Right lung (tissue), 2 donors: ENCODE measurements at regions not wholly inside any gene's neighbourhood (a gene's known extent, or its start where the extent isn't known, plus 50 kb on each side); places are given as distances from the start of the nearest gene placed in this dataset.
A peak's percentile ranks its signal among the peaks of the same experiment; 100 is the strongest.
"Not testable (repeated sequence)": the region's sequence is repeated elsewhere in the genome, so short reads cannot be mapped to it uniquely, and the experiment has no call there.

Experiments used
- DNase-seq, 2 donors: peaks; one replicate each; pipeline ENCODE4 v3.0.0-alpha.2; 2013

GRCh38 chr4:36601864-36602495 is 320.6 kb downstream of the DTHD1 start:
- peak in 1 of 2 donors; percentile 25 for DNase-seq

GRCh38 chr4:36609661-36610060 is 328.2 kb downstream of the DTHD1 start:
- DNase-seq = no peak

DNA sequence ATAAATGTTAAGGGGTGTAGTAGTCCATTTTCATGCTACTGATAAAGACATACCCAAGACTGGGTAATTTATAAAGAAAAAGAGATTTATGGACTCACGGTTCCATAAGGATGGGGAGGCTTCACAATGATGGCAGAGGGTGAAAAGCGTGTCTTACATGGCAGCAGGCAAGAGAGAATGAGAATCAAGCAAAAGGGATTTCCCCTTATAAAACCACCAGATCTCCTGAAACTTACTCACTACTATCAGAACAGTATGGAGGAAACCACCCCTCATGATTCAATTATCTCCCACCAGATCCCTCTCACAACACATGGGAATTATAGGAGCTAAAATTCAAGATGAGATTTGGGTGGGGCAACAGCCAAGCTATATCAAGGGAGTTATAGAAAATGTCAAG is 329.2 kb downstream of the DTHD1 start:
- DNase-seq = no peak

GRCh38 chr4:36613142-36613541 is 331.7 kb downstream of the DTHD1 start:
- not testable (repeated sequence) for DNase-seq

- no peak for DNase-seq
Measured at GRCh38 chr4:36614011-36614410, 332.6 kb downstream of the DTHD1 start.

DNA sequence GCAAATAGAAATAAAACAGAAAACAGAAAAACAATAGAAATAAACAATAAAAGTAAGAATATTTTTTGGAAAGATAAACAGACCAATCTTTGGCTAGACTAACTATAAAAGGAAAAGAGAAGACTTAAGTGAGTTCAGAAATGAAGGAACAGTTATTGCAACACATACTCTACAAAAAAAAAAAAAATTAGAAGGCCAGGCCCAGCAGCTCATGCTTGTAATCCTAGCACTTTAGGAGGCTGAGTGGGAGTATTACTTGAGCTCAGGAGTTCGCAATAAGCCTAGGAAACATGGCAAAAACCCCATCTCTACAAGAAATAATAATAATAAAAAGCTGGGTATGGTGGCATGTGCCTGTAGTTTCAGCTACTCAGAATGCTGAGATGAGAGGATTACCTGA is 336.7 kb downstream of the DTHD1 start:
- no peak for DNase-seq

- no peak for DNase-seq
Measured at GRCh38 chr4:36624030-36624429, 342.6 kb downstream of the DTHD1 start.

GRCh38 chr4:36638273-36638811 is 356.9 kb downstream of the DTHD1 start:
- DNase-seq = no peak

GRCh38 chr4:36640876-36641275 is 359.5 kb downstream of the DTHD1 start:
- DNase-seq = no peak

GRCh38 chr4:36651253-36651652 is 369.8 kb downstream of the DTHD1 start:
- DNase-seq = no peak

GRCh38 chr4:36652857-36653256 is 371.4 kb downstream of the DTHD1 start:
- no peak for DNase-seq

DNA sequence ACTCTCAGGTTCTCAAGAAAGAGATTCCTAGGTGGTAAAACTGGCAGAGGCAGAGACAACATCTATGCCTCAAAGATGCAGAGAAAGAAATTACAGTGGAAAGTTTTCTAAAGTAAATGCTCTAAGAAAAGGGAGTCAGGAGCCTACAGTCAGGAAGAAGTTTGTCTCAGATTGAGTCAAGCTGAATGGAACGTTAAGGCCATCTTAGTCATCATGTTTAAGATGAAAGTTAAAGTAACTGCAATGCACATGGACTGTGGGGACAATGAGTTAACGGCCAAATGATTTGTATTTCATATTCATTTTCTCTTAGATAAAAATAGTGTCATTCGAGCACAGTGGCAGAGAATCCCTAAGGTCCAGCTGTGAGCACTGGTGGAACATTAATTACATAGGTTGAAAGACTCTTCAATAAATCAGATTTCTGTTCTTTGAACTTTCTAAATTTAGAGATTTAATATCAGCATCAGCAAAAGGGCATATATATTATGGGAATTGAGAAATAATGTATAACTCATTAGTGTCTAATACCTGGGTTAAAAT is 384.6 kb downstream of the DTHD1 start:
- no peak for DNase-seq

- no peak for DNase-seq
Measured at GRCh38 chr4:36675436-36675835, 394.0 kb downstream of the DTHD1 start.

DNA sequence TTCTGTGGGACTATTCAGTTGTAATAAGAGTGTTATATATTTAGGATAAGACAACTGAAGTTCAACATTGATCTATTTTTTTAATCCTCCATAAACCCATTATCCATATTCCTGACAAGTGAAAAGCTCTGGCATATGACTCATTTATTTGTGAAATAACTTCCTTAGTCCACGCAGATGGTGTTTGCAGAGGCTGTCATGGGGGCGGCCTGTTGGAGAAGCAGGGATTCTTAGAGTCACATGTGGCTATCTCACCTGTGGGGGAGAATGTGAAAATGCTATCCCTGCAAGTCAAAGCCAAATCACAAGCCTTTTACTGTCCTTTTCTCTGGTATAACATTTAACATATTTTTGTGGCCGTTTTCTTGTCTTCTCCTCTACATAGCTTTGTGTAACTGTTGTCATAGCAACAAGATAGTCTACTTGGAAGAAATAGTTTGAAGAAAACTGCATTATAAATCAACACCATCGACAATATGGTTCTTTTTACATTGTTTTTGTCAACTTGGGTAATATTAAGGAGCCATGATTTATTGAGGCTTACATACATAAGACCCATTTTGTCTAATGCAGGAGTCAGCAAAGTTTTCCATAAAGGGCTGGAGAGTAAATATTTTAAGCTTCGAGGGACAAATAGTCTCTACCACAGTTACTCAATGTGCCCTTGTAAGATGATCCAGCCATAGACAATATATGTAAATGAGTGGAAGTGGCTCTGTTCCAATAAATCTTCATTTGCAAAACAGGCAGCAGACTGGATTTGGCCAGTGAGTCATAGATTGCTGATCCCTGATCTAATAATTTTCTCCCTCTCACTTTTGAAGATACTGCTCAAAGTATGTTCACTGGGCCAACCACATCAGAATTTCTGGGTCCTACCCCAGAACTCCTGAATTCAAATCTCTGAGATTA is 395.0 kb downstream of the DTHD1 start:
- DNase-seq = peak in 1 of 2 donors; percentile 6

- no peak for DNase-seq
Measured at GRCh38 chr4:36677112-36677511, 395.7 kb downstream of the DTHD1 start.

- DNase-seq = no peak
Measured at GRCh38 chr4:36677874-36678273, 396.5 kb downstream of the DTHD1 start.

- no peak for DNase-seq
Measured at GRCh38 chr4:36687681-36688080, 406.3 kb downstream of the DTHD1 start.

DNA sequence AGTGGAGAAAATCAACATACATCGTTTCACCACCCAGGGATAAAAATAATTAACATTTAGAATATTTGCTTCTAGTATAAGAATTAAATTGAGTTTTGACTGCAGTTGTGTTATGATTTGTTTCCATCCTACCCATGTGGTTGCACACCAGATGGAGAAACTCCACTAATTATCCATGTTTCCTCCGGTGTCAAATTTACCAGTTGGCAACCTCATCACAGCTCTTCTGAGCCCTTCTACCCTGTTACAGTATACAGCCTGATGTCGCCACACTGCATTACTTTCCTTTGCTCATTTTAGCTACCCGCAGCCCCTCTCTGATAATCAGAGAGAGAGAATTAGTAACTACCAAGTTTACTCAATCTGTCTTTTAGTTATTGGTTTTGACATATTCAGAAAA is 411.2 kb downstream of the DTHD1 start:
- no peak for DNase-seq

DNA sequence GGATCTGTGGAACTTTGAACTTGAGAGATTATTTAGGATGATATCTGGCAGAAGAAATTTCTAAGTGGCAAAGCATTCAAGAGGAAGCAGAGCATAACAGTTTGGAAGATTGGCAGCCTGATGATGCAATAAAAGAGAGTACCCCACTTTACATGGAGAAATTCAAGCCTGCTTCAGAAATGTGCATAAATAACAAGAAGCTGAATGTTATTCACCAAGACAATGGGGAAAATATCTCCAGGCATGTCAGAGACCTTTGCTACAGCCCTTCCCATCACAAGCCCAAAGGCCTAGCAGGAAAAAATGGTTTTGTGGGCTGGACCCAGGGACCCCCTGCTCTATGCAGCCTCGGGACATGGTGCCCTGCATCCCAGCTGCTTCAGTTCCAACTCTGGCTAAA is 420.8 kb downstream of the DTHD1 start:
- no peak for DNase-seq

GRCh38 chr4:36704289-36704688 is 422.9 kb downstream of the DTHD1 start:
- no peak for DNase-seq

- DNase-seq = no peak
Measured at GRCh38 chr4:36709991-36710390, 428.6 kb downstream of the DTHD1 start.

- DNase-seq = no peak
Measured at GRCh38 chr4:36712013-36712412, 430.6 kb downstream of the DTHD1 start.

DNA sequence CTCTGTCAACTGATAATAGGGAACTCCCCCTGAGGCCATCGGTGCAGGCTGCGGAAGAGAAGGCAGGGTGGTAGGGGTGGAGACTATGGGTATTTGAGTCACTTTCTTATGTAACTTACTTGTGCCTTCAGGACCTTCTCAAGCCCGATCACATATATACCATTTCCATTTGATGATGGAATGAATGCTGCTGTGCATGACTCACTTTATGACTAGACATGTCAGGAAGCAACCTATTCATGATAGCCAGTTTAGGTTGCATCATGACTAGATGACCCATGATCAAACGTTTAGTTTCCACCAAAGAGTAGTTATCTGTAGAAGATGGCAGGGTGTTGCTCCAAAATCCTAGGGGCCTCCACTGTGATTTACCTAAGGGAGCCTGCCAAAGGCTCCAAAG is 435.5 kb downstream of the DTHD1 start:
- no peak for DNase-seq
